HG03521 (cell line): ENCODE measurements at regions not wholly inside any gene's neighbourhood (a gene's known extent, or its start where the extent isn't known, plus 50 kb on each side); places are given as distances from the start of the nearest gene placed in this dataset.

Experiments used
- ATAC-seq: cut with Tn5 transposase; IDR thresholded peaks from one replicate; pipeline ENCODE4 v1.9.1; 2021; ENCODE audit warnings: mild to moderate bottlenecking, moderate library complexity; ENCODE audit not compliant: unreplicated experiment

DNA sequence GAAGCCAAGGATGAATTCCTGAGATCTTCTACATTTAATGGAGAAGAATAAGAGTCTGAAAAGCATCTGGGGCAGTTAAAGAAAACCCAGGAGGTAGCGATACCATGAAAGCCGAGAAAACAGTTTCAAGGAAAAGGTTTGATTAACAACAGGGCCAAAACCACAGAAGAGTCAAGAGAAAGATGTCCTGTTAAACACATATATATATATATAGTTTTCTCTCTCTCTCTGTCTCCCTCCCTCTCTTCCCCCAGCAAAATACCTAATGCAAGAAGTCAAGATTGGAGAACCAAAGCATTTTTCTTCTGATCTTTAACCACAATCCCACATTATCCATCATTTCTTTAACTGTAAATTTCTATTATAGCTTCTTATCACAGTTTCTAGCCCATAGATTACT, 261.4 kb downstream of the SNX13 start:
- ATAC-seq, result no peak

DNA sequence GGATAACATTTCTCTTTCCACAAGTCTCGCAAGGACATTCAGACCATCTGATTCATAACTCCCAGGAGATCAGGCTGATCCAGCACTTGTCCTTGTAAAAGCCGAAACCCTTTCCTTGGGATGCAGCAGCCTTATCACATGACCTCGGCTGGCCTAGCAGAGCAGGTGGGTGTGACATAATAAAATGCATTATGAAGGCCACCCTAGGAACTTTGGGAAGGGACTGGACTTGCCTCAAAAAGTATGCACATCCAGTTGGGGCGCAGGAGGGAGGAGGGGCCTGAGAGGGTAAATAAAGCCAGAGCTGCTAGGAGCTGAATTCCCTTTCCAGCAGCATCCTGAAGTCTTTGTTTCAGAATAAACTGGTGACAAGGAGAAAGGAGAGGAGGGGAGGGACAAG, 260.8 kb downstream of the SNX13 start:
- ATAC-seq, result no peak

DNA sequence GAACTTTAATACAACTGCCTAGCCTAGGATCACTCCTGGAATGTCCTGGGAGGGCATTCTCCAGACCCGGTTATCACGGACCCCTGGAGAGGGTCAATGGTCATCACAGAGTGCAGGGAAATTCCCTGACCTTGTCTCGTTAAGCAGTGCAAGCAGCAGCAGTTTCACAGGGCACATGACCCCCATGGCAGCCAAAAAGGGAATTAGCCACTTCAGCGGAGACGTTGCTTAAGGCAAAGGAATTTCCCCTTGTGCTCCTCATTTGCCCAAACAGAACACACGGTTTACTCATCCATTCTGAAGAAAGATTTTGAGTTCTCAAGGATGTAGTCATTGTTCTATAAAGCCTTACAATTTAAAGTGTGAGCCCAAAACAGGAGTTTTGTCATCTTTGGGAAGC, 260.3 kb downstream of the SNX13 start:
- no peak for ATAC-seq

DNA sequence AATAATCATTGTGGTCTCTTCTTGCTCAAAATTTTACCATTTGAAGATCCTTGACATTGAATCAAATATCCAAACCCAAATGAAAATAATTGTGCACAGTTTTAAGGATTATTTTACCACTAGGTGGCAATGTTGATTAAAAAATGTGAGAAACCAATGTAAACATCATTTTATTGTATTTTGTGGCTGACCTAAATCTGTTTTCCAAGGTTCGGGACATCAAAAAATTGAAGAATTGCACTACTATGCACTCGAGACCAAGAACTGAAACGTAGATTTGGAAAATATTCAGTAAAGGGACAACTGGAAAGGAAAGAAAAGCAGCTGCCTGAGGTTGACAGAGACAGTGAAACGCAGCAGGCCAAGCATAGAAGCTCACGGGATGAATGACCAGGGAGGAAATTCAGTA, 259.3 kb downstream of the SNX13 start:
- ATAC-seq, result no peak

- no peak for ATAC-seq
These were observed 258.3 kb downstream of the SNX13 start for GRCh38 chr7:17681965-17682364.

DNA sequence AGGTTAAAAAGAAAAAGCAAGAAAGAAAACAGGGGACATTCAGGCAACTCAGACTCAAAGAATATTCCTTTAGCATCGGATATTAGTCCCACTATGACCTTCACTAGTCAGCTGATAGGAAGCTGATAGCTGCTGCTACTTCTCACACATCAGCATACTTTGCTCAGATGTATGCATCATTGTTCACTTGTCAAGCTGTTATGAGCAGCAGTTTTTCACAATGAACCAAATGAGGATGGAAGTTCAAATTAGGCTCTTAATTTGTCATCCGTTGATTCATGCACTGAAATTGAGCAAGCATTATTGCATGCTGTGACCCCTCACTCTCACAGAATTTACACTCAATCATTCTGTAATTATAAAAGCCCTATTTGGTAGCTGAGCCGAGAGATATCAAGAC, 257.7 kb downstream of the SNX13 start:
- ATAC-seq, result no peak

DNA sequence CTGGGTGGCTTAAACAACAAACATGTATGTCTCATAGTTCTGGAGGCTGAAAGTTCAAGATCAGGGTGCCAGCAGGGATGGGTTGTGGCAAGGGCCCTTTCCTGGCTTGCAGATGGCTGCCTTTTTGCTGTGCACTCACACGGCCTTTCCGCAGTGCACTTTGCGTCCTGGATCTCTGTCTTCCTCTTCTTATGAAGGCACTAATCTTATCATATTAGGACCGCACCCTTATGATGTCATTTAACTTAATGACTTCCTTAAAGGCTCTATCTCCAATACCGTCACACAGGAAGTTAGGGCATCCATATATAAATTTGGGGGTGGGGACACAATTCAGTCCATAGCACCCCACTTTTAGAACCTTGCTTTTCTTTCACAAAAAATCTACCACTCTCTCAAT, 255.2 kb downstream of the SNX13 start:
- ATAC-seq, result no peak

DNA sequence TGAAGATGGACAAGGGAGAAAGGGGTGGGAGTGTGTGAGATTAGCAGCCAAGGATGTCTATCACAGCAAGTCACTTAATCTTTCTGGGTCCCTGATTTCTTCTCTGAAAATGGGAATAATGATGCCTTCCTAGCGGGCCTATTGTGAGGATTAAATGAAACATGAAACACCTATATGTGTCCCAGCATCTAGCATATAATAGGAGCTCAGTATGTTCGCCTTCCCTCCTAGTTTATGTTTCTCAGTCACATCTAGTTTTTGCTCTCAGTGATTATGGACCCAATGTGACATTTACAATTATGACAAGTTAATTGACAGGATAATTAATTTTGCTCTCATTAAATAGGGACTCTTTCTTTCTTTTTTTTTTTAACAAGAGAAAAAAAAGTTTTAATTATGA, 252.9 kb downstream of the SNX13 start:
- no peak for ATAC-seq

- no peak for ATAC-seq
These were observed 250.9 kb downstream of the SNX13 start for GRCh38 chr7:17689361-17689902.

GRCh38 chr7:17690030-17690429, 250.3 kb downstream of the SNX13 start:
- ATAC-seq, result peak; percentile 64

- ATAC-seq, result no peak
These were observed 243.9 kb downstream of the SNX13 start for GRCh38 chr7:17696422-17696821.

DNA sequence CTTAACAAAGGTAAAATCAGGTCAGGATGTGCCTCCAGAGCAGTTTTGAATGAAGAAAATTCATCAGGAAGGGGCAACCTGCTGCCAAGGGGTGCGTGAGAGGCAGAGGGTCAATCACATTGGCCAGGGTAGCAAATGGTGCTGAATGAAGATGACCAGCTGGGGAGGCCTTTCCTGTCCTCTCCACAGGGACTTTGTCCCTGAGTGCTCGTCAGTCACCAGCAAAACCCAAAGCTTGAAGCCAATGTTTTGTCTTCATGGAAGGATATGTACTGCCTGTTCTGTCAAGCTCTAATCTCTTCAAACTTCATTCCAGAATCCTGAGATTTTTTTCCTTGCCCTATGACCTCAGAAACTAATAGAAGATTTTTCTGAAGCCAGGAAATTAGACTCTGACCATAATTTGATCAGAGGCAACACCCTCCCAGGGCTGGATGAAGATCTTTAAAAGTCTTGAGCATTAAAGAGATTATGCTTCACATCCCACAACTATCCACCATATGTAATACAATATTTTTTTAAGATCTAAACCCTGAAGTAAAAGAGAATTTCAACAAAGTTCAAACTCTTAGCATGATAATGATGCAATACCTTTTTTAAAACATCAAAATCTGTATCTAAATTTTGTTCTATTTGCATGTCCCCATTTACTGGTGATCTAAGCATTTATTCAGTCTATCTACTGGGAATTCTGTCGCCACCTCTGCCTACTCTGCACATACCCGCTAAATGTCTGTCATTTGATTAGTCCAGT, 243.0 kb downstream of the SNX13 start:
- ATAC-seq, result no peak

DNA sequence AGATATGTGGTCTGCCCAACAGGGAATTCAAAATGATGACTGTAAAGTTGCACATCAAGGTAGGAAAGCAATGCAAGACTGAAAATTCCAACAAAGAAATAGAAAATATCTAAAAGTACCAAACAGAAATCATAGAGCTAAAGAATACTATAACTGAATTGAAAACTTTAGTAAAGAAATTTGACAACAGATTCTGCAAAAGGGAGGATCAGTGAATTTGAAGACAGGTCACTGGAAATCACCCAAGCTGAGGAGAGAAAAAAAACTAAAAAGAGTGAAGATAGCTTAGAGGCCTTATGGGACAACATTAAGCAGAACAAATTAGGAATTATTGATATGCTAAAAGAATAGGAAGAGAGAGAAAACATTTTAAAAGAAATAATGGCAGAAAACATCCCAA, 240.6 kb downstream of the SNX13 start:
- no peak for ATAC-seq

DNA sequence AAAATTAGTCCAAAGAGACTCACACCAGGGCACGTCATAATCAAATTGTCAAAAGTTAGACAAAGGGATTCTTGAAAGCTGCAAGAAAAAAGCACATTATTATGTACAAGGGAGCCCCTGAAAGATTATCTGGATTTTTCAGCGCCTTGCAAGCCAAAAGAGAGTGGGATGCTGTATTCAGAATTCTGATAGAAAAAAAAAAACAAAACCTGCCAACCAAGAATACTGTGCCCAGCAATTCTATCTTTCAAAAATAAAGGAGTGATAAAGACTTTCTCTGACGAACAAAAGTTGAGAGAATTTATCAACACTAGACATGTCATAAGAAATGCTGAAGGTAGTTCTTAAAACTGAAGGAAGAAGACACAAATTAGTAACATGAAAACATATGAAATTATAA, 240.2 kb downstream of the SNX13 start:
- ATAC-seq, result no peak

GRCh38 chr7:17706275-17706674, 234.0 kb downstream of the SNX13 start:
- no peak for ATAC-seq

DNA sequence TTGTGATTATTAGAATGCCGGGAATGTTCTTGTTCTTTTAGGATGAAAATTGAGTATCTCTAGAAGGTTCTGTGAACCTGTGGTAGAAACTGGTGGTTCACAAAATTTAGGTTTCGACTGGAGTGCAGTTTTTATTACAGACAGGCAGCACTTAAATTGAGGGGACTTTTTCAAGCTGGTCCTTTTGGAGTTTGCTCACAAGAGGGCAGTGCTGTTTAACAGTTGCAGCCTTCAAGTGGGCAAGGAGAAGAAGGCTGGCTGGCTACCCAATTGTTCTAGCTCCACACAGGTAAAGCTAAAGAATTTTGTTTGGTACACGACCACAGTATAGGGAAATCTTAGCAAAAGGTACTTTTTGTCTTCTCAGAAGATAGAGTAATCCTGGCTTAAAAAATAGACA, 233.6 kb downstream of the SNX13 start:
- ATAC-seq, result peak; percentile 82

DNA sequence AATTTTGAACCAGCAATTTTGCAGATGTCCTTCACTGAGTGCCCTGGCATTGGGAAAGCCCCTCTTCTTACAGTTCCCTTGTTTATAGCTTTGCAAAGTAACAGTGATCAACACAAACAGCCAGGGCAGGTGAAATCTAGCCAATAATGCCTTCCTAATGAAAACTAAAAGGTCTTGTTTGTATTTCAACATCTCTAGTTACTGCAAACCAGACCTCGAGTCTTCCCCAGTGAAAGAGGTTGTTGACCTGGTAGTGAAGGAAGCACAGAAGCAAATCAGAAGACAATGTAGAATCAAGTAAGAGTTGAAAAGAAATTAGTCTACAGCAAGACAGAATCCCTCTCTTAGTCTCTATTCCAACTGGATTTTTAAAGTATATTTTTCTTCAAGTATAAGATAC, 231.2 kb downstream of the SNX13 start:
- ATAC-seq, result no peak

GRCh38 chr7:17709599-17709998, 230.7 kb downstream of the SNX13 start:
- ATAC-seq, result no peak

DNA sequence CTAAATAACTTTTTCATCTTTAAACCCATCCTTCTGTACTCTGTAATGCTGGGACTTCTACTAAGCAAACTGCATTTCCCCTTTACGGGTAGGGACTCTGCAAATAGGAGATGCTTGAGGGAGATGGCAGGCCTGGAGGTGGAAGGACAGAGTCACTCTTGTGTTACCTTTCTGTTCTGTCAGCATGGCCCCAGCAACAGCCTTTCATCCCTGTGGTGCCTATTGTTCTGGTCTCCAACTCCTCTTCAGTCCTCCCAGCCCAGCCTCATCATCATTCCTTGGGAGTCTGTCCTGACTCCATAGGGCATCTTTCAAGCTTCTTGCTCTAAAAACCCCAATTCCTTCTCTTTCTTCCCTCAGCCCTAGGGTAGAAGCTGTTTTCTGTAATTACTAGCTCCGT, 230.0 kb downstream of the SNX13 start:
- no peak for ATAC-seq

DNA sequence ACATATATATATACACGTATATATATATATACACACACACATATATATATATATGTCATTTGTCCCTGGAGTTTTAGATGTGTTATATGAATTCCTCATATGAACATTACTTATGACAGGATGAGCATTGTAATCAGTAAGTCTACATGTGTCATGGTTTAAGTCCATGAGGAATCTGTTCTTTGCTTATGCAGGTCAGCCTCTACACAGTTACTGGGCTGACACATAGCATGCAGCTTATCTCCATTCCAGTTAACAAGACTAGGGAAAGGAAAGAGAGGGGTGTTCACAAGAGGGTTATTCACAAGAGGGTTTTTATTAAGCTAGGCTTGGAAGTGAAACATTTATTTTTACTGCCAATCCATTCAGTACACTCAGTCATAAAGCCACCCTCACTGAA, 226.7 kb downstream of the SNX13 start:
- ATAC-seq, result no peak

DNA sequence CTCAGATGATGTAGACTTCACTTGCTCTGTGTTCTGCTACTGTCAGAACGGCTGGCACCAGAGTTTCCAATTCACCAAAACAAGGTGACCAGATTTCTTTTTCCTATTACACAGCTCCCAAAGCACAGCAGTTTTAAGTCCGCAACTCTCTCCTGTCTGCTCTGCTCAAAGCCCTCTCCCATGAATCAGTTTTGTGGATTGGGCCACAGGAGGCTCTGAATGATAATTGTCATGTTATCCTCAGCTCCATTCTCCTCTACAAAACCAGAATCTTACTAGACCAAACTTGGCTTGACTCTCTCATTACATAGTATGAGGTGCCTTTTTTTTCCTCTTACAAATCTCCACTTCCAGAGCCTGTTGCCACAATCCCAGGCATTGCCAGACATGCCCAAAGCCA, 223.5 kb downstream of the SNX13 start:
- ATAC-seq, result no peak

DNA sequence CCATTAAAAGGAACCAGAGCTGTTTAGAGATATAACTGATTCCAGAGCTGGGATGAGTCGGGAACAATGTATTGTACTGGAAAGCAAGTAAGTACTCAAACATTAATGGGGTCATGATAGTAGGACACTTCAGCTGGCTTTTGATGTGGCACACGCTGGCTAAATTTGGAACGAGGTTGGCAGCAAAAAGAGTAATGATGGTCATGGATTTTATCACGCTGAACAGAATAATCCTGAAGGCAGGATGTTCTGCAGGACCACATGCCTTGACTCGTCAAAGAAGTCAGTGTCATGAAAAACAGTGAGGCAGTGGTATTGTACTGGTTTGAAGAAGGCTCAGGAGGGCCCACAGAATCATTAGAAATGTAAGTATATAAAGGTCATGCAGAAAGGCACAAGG, 220.3 kb downstream of the SNX13 start:
- no peak for ATAC-seq

DNA sequence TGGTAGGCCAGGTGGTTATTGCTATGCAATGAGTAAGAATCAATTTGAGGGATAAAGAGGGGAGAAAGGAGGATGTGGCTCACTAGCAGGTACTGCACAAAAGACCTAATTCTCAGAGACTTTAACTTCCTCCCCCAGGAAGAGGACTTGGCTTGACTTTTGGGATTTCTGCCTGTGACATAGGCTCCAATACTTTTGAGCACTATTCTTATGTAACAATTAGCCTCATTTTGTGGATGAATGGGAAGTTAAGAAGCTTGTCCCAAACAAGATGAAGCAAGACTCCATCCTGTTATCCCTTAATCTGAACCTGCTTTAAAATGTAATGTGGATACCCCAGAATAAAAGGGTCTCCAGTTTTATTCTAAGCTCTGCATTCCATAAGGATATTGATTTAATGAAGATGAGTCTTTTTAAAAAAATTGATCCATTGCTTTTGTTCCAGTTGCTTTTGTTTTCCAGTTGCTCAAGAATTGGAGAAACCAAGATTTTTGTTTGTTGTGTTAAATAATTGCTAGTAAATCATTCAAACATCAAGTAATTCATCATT, 218.5 kb downstream of the SNX13 start:
- no peak for ATAC-seq
